HG03175 (cell line): ENCODE measurements at regions not wholly inside any gene's neighbourhood (a gene's known extent, or its start where the extent isn't known, plus 50 kb on each side); places are given as distances from the start of the nearest gene placed in this dataset.

ENCODE experiments used
- ATAC-seq: cut with Tn5 transposase; IDR thresholded peaks from one replicate; pipeline ENCODE4 v1.9.1; 2021; ENCODE audit warnings: mild to moderate bottlenecking, moderate library complexity; ENCODE audit not compliant: unreplicated experiment

GRCh38 chr4:123455360-123455759, 58.8 kb downstream of the SPRY1 start:
- ATAC-seq, result no peak

GRCh38 chr4:123462007-123462406, 65.4 kb downstream of the SPRY1 start:
- no peak for ATAC-seq

GRCh38 chr4:123463869-123464268, 67.3 kb downstream of the SPRY1 start:
- ATAC-seq, result no peak

- ATAC-seq, result no peak
Measured at GRCh38 chr4:123465416-123465815, 68.8 kb downstream of the SPRY1 start.

- no peak for ATAC-seq
Measured at GRCh38 chr4:123466080-123466785, 69.6 kb downstream of the SPRY1 start.

GRCh38 chr4:123468479-123469031, 72.0 kb downstream of the SPRY1 start:
- no peak for ATAC-seq

GRCh38 chr4:123469245-123469644, 72.7 kb downstream of the SPRY1 start:
- ATAC-seq, result no peak

GRCh38 chr4:123469696-123470095, 73.1 kb downstream of the SPRY1 start:
- ATAC-seq, result no peak

GRCh38 chr4:123470640-123471039, 74.0 kb downstream of the SPRY1 start:
- no peak for ATAC-seq

GRCh38 chr4:123471655-123472369, 75.2 kb downstream of the SPRY1 start:
- ATAC-seq, result no peak

- no peak for ATAC-seq
Measured at GRCh38 chr4:123474817-123475216, 78.2 kb downstream of the SPRY1 start.

GRCh38 chr4:123476089-123476488, 79.5 kb downstream of the SPRY1 start:
- no peak for ATAC-seq

- ATAC-seq, result peak; percentile 46
Measured at GRCh38 chr4:123477711-123478209, 81.2 kb downstream of the SPRY1 start.

GRCh38 chr4:123478859-123479345, 82.3 kb downstream of the SPRY1 start:
- ATAC-seq, result no peak

GRCh38 chr4:123479944-123480343, 83.3 kb downstream of the SPRY1 start:
- ATAC-seq, result no peak

GRCh38 chr4:123480706-123481418, 84.3 kb downstream of the SPRY1 start:
- ATAC-seq, result no peak

- ATAC-seq, result no peak
Measured at GRCh38 chr4:123481717-123482116, 85.1 kb downstream of the SPRY1 start.

- no peak for ATAC-seq
Measured at GRCh38 chr4:123484291-123484926, 87.8 kb downstream of the SPRY1 start.

GRCh38 chr4:123485601-123486000, 89.0 kb downstream of the SPRY1 start:
- ATAC-seq, result no peak

- peak; percentile 65 for ATAC-seq
Measured at GRCh38 chr4:123488916-123489315, 92.3 kb downstream of the SPRY1 start.

GRCh38 chr4:123495530-123495929, 98.9 kb downstream of the SPRY1 start:
- no peak for ATAC-seq
